Endothelial cell of umbilical vein (primary cell): ENCODE measurements at regions not wholly inside any gene's neighbourhood (a gene's known extent, or its start where the extent isn't known, plus 50 kb on each side); places are given as distances from the start of the nearest gene placed in this dataset.

Experiments
- EZH2 ChIP-seq: IDR thresholded peaks from 2 replicates; pipeline ENCODE4 v1.6.1; 2012; ENCODE audit warnings: borderline replicate concordance, low read depth, mild to moderate bottlenecking, moderate library complexity, low read length, inconsistent platforms; ENCODE audit not compliant: severe bottlenecking
- POLR2A ChIP-seq: IDR thresholded peaks from 2 replicates; pipeline ENCODE4 v1.6.1; 2012; ENCODE audit warnings: low read depth, mild to moderate bottlenecking, control low read depth, low read length
- POLR2AphosphoS5 ChIP-seq: IDR thresholded peaks from 2 replicates; pipeline ENCODE4 v1.6.1; 2012; ENCODE audit warnings: low read depth, mild to moderate bottlenecking, control low read depth, low read length, moderate library complexity; ENCODE audit not compliant: insufficient read depth
- TF ChIP-seq, protein P1 (sequence below), 2 donors: IDR thresholded peaks; 1 replicate in 1 of 2; 2 replicates in 1 of 2; pipeline ENCODE4 v1.5.1; 2011; ENCODE audit warnings: low read length in 2 of 2, mild to moderate bottlenecking in 2 of 2, moderate library complexity in 2 of 2, control low read depth in 1 of 2, inconsistent platforms in 1 of 2, low read depth in 1 of 2; ENCODE audit not compliant: insufficient read depth in 1 of 2; ENCODE audit errors: extremely low read depth in 1 of 2

DNA sequence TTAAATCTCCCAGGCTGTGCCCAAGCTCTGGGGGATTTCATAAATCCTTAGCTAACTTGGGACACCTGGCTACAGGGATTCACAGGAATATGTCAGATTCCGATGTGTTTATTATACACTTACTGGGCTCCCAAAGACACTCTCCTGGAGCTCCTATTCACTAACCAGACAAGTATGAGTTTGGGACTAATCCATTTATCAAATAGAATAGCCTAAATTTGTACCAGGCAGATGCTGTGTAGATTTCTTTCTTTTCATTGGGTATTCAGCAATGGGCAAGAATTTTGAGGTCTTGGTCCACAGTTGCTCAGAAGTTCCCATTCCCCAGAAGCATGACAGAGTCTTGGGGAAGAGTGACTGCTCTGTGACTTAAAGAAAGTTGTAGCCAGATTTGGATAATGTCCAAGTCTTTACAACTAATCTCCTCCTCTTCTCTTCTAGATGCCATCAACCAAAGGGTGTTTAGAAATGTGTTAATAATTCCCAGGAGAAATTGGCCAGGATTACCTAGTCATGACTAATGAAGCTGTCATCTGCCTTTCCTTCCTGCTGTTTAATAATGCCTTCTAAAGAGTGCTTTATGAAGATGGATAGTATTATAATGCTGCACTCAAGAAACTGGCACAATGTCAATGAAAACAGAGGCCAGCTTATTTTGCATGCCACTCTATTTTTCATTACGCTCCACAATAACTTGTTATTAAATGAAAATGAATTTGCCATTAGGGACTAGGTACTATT is 120.9 kb downstream of the CHIC2 start:
- TF ChIP-seq POLR2A (no peak), POLR2AphosphoS5 (peak; percentile 81), EZH2 (no peak)
- TF ChIP-seq, protein P1, sequence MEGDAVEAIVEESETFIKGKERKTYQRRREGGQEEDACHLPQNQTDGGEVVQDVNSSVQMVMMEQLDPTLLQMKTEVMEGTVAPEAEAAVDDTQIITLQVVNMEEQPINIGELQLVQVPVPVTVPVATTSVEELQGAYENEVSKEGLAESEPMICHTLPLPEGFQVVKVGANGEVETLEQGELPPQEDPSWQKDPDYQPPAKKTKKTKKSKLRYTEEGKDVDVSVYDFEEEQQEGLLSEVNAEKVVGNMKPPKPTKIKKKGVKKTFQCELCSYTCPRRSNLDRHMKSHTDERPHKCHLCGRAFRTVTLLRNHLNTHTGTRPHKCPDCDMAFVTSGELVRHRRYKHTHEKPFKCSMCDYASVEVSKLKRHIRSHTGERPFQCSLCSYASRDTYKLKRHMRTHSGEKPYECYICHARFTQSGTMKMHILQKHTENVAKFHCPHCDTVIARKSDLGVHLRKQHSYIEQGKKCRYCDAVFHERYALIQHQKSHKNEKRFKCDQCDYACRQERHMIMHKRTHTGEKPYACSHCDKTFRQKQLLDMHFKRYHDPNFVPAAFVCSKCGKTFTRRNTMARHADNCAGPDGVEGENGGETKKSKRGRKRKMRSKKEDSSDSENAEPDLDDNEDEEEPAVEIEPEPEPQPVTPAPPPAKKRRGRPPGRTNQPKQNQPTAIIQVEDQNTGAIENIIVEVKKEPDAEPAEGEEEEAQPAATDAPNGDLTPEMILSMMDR (IDR thresholded peaks at IDR 0.05; ENCODE audit: extremely low read depth in 1 of 2, insufficient read depth in 1 of 2, low read depth in 1 of 2, low read length in 2 of 2), result no peak
